MM.1S (cell line): ENCODE measurements at regions not wholly inside any gene's neighbourhood (a gene's known extent, or its start where the extent isn't known, plus 50 kb on each side); places are given as distances from the start of the nearest gene placed in this dataset.

Experiments
- DNase-seq: peaks from one replicate; pipeline ENCODE4 v3.0.0-alpha.2; 2015
- H2AFZ ChIP-seq: fragments of 300-600 bp; sonication (generic); 2 replicates; pipeline ENCODE4 v1.6.0; 2016; ENCODE audit warnings: antibody characterized with exemption, low read length
- H3F3A ChIP-seq: fragments of 300-600 bp; sonication (generic); 2 replicates; pipeline ENCODE4 v1.6.1; 2016; ENCODE audit warnings: mild to moderate bottlenecking, antibody characterized with exemption, low read length, moderate library complexity, mixed read lengths; ENCODE audit not compliant: insufficient read depth
- H3K27ac ChIP-seq: fragments of 300-600 bp; sonication (generic); 2 replicates; pipeline ENCODE4 v1.5.1; 2016; ENCODE audit warnings: mild to moderate bottlenecking, low read length
- H3K27me3 ChIP-seq: fragments of 300-600 bp; sonication (generic); replicated peaks from 2 replicates; pipeline ENCODE4 v1.6.0; 2016; ENCODE audit warnings: low read length; ENCODE audit not compliant: insufficient read depth
- H3K36me3 ChIP-seq: fragments of 300-600 bp; sonication (generic); replicated peaks from 2 replicates; pipeline ENCODE4 v1.6.1; 2016; ENCODE audit warnings: mild to moderate bottlenecking, low read length, mixed read lengths; ENCODE audit not compliant: insufficient read depth
- H3K4me1 ChIP-seq: fragments of 300-600 bp; sonication (generic); 2 replicates; pipeline ENCODE4 v1.6.1; 2016; ENCODE audit warnings: low read length, mixed read lengths
- H3K4me2 ChIP-seq: fragments of 300-600 bp; sonication (generic); 2 replicates; pipeline ENCODE4 v1.6.0; 2016; ENCODE audit warnings: low read depth, low read length
- H3K4me3 ChIP-seq: fragments of 300-600 bp; sonication (generic); 2 replicates; pipeline ENCODE4 v1.5.1; 2016; ENCODE audit warnings: low read length, mixed read lengths
- H3K79me2 ChIP-seq: fragments of 300-600 bp; sonication (generic); 2 replicates; pipeline ENCODE4 v1.6.1; 2016; ENCODE audit warnings: mixed run types, low read length, mixed read lengths
- H3K9ac ChIP-seq: fragments of 300-600 bp; sonication (generic); 2 replicates; pipeline ENCODE4 v1.6.1; 2016; ENCODE audit warnings: low read length, mixed read lengths
- H3K9me2 ChIP-seq: fragments of 300-600 bp; sonication (generic); replicated peaks from 2 replicates; pipeline ENCODE4 v1.6.1; 2016; ENCODE audit warnings: mild to moderate bottlenecking, low read length, mixed read lengths; ENCODE audit not compliant: insufficient read depth
- H3K9me3 ChIP-seq: fragments of 300-600 bp; sonication (generic); replicated peaks from 2 replicates; pipeline ENCODE4 v1.6.1; 2016; ENCODE audit warnings: mild to moderate bottlenecking, low read length, mixed read lengths; ENCODE audit not compliant: insufficient read depth
- H4K20me1 ChIP-seq: fragments of 300-600 bp; sonication (generic); 2 replicates; pipeline ENCODE4 v1.6.1; 2016; ENCODE audit warnings: mild to moderate bottlenecking, low read length, moderate library complexity, mixed read lengths; ENCODE audit not compliant: insufficient read depth
- CTCF ChIP-seq: fragments of 300-600 bp; sonication (generic); IDR thresholded peaks from 2 replicates; pipeline ENCODE4 v1.5.1; 2016; ENCODE audit warnings: antibody characterized with exemption, low read length, mixed read lengths
- EZH2 ChIP-seq: fragments of 300-600 bp; sonication (generic); optimal IDR thresholded peaks from 2 replicates; pipeline ENCODE3; 2017; ENCODE audit warnings: low read depth, mild to moderate bottlenecking, antibody characterized with exemption, low read length, mixed read lengths
- EZH2phosphoT487 ChIP-seq: fragments of 300-600 bp; sonication (generic); IDR thresholded peaks from 2 replicates; pipeline ENCODE4 v1.6.1; 2018; ENCODE audit warnings: antibody characterized with exemption, low read length

- H3K27ac ChIP-seq = no peak overlapping the region
- DNase-seq = no peak
Observed at GRCh38 chr16:5670198-5670597, 572.6 kb upstream of the EEF2KMT start.

GRCh38 chr16:5668553-5668952 is 571.0 kb upstream of the EEF2KMT start:
- Histone ChIP-seq H3K4me1 (no peaks in the 10 kb centered on the region), H3K9ac (no peak overlapping the region), H3K4me3 (no peak overlapping the region), H3K4me2 (no peak overlapping the region), H3K27ac (no peak overlapping the region), H3K79me2 (no peaks in the 10 kb centered on the region), H3K27me3 (no peaks in the 10 kb centered on the region), H3F3A (no peaks in the 10 kb centered on the region), H3K9me2 (no peaks in the 10 kb centered on the region), H3K36me3 (no peaks in the 10 kb centered on the region), H4K20me1 (no peaks in the 10 kb centered on the region), H3K9me3 (no peaks in the 10 kb centered on the region), H2AFZ (no peak overlapping the region)
- DNase-seq = no peak
- TF ChIP-seq EZH2 (no peak), CTCF (no peak), EZH2phosphoT487 (no peak)

More at GRCh38 chr16:5670198-5670597, 572.6 kb upstream of the EEF2KMT start:
- Histone ChIP-seq H3F3A (no peaks in the 10 kb centered on the region), H3K9me2 (no peaks in the 10 kb centered on the region), H4K20me1 (no peaks in the 10 kb centered on the region), H2AFZ (no peak overlapping the region), H3K79me2 (no peaks in the 10 kb centered on the region), H3K9me3 (no peaks in the 10 kb centered on the region), H3K4me3 (no peak overlapping the region), H3K9ac (no peak overlapping the region), H3K36me3 (no peaks in the 10 kb centered on the region), H3K4me2 (no peak overlapping the region), H3K27me3 (no peaks in the 10 kb centered on the region), H3K4me1 (no peaks in the 10 kb centered on the region)
- TF ChIP-seq EZH2 (no peak), EZH2phosphoT487 (no peak), CTCF (no peak)

- no peaks in the 10 kb centered on the region for H4K20me1 ChIP-seq
- no peak overlapping the region for H3K4me2 ChIP-seq
- TF ChIP-seq CTCF = no peak
- TF ChIP-seq EZH2phosphoT487 = no peak
- TF ChIP-seq EZH2 = no peak
- no peaks in the 10 kb centered on the region for H3K79me2 ChIP-seq
- H3K4me1 ChIP-seq = no peaks in the 10 kb centered on the region
- no peak overlapping the region for H2AFZ ChIP-seq
- no peak for DNase-seq
- no peak overlapping the region for H3K4me3 ChIP-seq
- no peaks in the 10 kb centered on the region for H3K9me2 ChIP-seq
- no peaks in the 10 kb centered on the region for H3F3A ChIP-seq
- no peaks in the 10 kb centered on the region for H3K27me3 ChIP-seq
- H3K9me3 ChIP-seq = no peaks in the 10 kb centered on the region
- H3K36me3 ChIP-seq = no peaks in the 10 kb centered on the region
- H3K27ac ChIP-seq = no peak overlapping the region
- no peak overlapping the region for H3K9ac ChIP-seq
Observed at GRCh38 chr16:5665834-5666233, 568.2 kb upstream of the EEF2KMT start.

- Histone ChIP-seq H3K4me1 (no peaks in the 10 kb centered on the region), H3K27me3 (no peaks in the 10 kb centered on the region), H3K36me3 (no peaks in the 10 kb centered on the region), H3K9ac (no peak overlapping the region), H3K27ac (no peak overlapping the region), H3K4me2 (no peak overlapping the region), H3K4me3 (no peak overlapping the region), H3F3A (no peaks in the 10 kb centered on the region), H3K79me2 (no peaks in the 10 kb centered on the region), H3K9me3 (no peaks in the 10 kb centered on the region), H2AFZ (no peak overlapping the region), H3K9me2 (no peaks in the 10 kb centered on the region), H4K20me1 (no peaks in the 10 kb centered on the region)
- no peak for DNase-seq
- TF ChIP-seq CTCF = no peak
- no peak for TF ChIP-seq EZH2phosphoT487
- TF ChIP-seq EZH2 = no peak
Observed at GRCh38 chr16:5653789-5654188, 556.2 kb upstream of the EEF2KMT start.
